ENCODE measurements at regions not wholly inside any gene's neighbourhood (a gene's known extent, or its start where the extent isn't known, plus 50 kb on each side); places are given as distances from the start of the nearest gene placed in this dataset.

- dilution Hi-C loops (cut with MboI; ENCODE audit: extremely low pct_ligation_motif_present, low sequenced_read_pairs): no loop called here
- Histone ChIP-seq H3K9ac (ENCODE audit: control insufficient read depth, extremely low read depth, insufficient read depth, low read length) (no peak overlapping the region), H3K4me1 (ENCODE audit: control insufficient read depth, extremely low read depth, insufficient read depth, low read length) (peaks cover 15% of the 10 kb centered on the region), H3K27me3 (ENCODE audit: control insufficient read depth, extremely low read depth, insufficient read depth, low read length) (no peaks in the 10 kb centered on the region), H3K4me2 (ENCODE audit: control insufficient read depth, extremely low read depth, insufficient read depth, low read depth, low read length) (no peak overlapping the region), H3K27ac (ENCODE audit: control insufficient read depth, insufficient read depth, low read length) (no peak overlapping the region), H3K9me3 (ENCODE audit: control insufficient read depth, low read depth, low read length) (no peaks in the 10 kb centered on the region), H3K9me1 (ENCODE audit: control insufficient read depth, extremely low read depth, insufficient read depth, low read length) (no peaks in the 10 kb centered on the region), H2AFZ (ENCODE audit: control insufficient read depth, low read length) (peak overlapping the region; percentile 58), H3K4me3 (ENCODE audit: control insufficient read depth in 2 of 3, extremely low read depth in 1 of 3, insufficient read depth in 2 of 3, low read depth in 1 of 3, low read length in 3 of 3) (no peak overlapping the region), H3K36me3 (ENCODE audit: control insufficient read depth in 2 of 2, extremely low read depth in 1 of 2, insufficient read depth in 2 of 2, low read length in 2 of 2) (no peaks in the 10 kb centered on the region), H4K20me1 (ENCODE audit: control insufficient read depth, extremely low read depth, insufficient read depth, low read length) (no peaks in the 10 kb centered on the region), H3K79me2 (ENCODE audit: control insufficient read depth, insufficient read depth, low read length) (no peaks in the 10 kb centered on the region)
- FAIRE-seq: no peak
- DNase-seq (ENCODE audit: low read depth, low spot score): no peak
- TF ChIP-seq CTCF (optimal IDR thresholded peaks at IDR 0.05 in 1 of 3, IDR thresholded peaks at IDR 0.05 in 1 of 3, conservative IDR thresholded peaks at IDR 0.05 in 1 of 3; ENCODE audit: extremely low read depth in 1 of 3, insufficient read depth in 2 of 3, low read length in 3 of 3) (no peak), EZH2 (IDR thresholded peaks at IDR 0.05; ENCODE audit: low read length) (no peak)
Observed at GRCh38 chr13:61086087-61086486, 329.6 kb downstream of the PCDH20 start.

- no peaks in the 10 kb centered on the region for H3K9me1 ChIP-seq (ENCODE audit: control insufficient read depth, extremely low read depth, insufficient read depth, low read length)
- DNase-seq (ENCODE audit: low read depth, low spot score): no peak
- no peaks in the 10 kb centered on the region for H3K79me2 ChIP-seq (ENCODE audit: control insufficient read depth, insufficient read depth, low read length)
- no peak overlapping the region for H3K4me3 ChIP-seq (ENCODE audit: control insufficient read depth in 2 of 3, extremely low read depth in 1 of 3, insufficient read depth in 2 of 3, low read depth in 1 of 3, low read length in 3 of 3)
- dilution Hi-C loops (cut with MboI; ENCODE audit: extremely low pct_ligation_motif_present, low sequenced_read_pairs): no loop called here
- peaks cover 15% of the 10 kb centered on the region for H3K4me1 ChIP-seq (ENCODE audit: control insufficient read depth, extremely low read depth, insufficient read depth, low read length)
- H3K27ac ChIP-seq (ENCODE audit: control insufficient read depth, insufficient read depth, low read length): no peak overlapping the region
- H3K36me3 ChIP-seq (ENCODE audit: control insufficient read depth in 2 of 2, extremely low read depth in 1 of 2, insufficient read depth in 2 of 2, low read length in 2 of 2): no peaks in the 10 kb centered on the region
- TF ChIP-seq EZH2 (IDR thresholded peaks at IDR 0.05; ENCODE audit: low read length) (no peak), CTCF (optimal IDR thresholded peaks at IDR 0.05 in 1 of 3, IDR thresholded peaks at IDR 0.05 in 1 of 3, conservative IDR thresholded peaks at IDR 0.05 in 1 of 3; ENCODE audit: extremely low read depth in 1 of 3, insufficient read depth in 2 of 3, low read length in 3 of 3) (no peak)
- no peaks in the 10 kb centered on the region for H3K27me3 ChIP-seq (ENCODE audit: control insufficient read depth, extremely low read depth, insufficient read depth, low read length)
- no peak overlapping the region for H2AFZ ChIP-seq (ENCODE audit: control insufficient read depth, low read length)
- peak overlapping the region; percentile 10 for H3K4me2 ChIP-seq (ENCODE audit: control insufficient read depth, extremely low read depth, insufficient read depth, low read depth, low read length)
- no peak for FAIRE-seq
- H4K20me1 ChIP-seq (ENCODE audit: control insufficient read depth, extremely low read depth, insufficient read depth, low read length): no peaks in the 10 kb centered on the region
- H3K9ac ChIP-seq (ENCODE audit: control insufficient read depth, extremely low read depth, insufficient read depth, low read length): no peak overlapping the region
- no peaks in the 10 kb centered on the region for H3K9me3 ChIP-seq (ENCODE audit: control insufficient read depth, low read depth, low read length)
Observed at GRCh38 chr13:61084988-61085387, 330.7 kb downstream of the PCDH20 start.
